ENCODE measurements at regions not wholly inside any gene's neighbourhood (a gene's known extent, or its start where the extent isn't known, plus 50 kb on each side); places are given as distances from the start of the nearest gene placed in this dataset.

- TF ChIP-seq CREB1 (CRISPR knock-in tag; IDR thresholded peaks at IDR 0.05) (no peak), NFE2L1 (CRISPR knock-in tag; IDR thresholded peaks at IDR 0.05) (no peak)
Measured at GRCh38 chr3:27571345-27571744, 87.2 kb upstream of the SLC4A7 start (continued).

GRCh38 chr3:27570421-27571106, 86.4 kb upstream of the SLC4A7 start:
- ChIA-PET CTCF (no interaction called here), POLR2A (no interaction called here)
- no peaks in the 10 kb centered on the region for H3K9me3 Mint-ChIP-seq
- H3K27ac Mint-ChIP-seq: no peak overlapping the region
- H3K4me3 Mint-ChIP-seq: no peak overlapping the region
- H3K36me3 Mint-ChIP-seq: no peaks in the 10 kb centered on the region
- no peak for ATAC-seq
- TF ChIP-seq IRF1 (CRISPR knock-in tag; IDR thresholded peaks at IDR 0.05): no peak
- no peak for TF ChIP-seq TEAD1 (CRISPR knock-in tag; IDR thresholded peaks at IDR 0.05)
- no peak for TF ChIP-seq GTF2I (CRISPR knock-in tag; conservative IDR thresholded peaks at IDR 0.05)
- TF ChIP-seq PREB (CRISPR knock-in tag; IDR thresholded peaks at IDR 0.05; ENCODE audit: borderline replicate concordance): no peak
- no peak for TF ChIP-seq ZNF219 (CRISPR knock-in tag; IDR thresholded peaks at IDR 0.05; ENCODE audit: borderline replicate concordance)
- TF ChIP-seq MLX (CRISPR knock-in tag; IDR thresholded peaks at IDR 0.05): no peak
- no peak for TF ChIP-seq ZSCAN18 (CRISPR knock-in tag; IDR thresholded peaks at IDR 0.05)
- TF ChIP-seq NFYB (CRISPR knock-in tag; conservative IDR thresholded peaks at IDR 0.05; ENCODE audit: low read depth): no peak
- no peak for TF ChIP-seq ATF6 (CRISPR knock-in tag; IDR thresholded peaks at IDR 0.05)
- TF ChIP-seq HMGA2 (CRISPR knock-in tag; IDR thresholded peaks at IDR 0.05): no peak
- TF ChIP-seq E2F1 (CRISPR knock-in tag; IDR thresholded peaks at IDR 0.05): no peak
- TF ChIP-seq NR3C1 (CRISPR knock-in tag; conservative IDR thresholded peaks at IDR 0.05; ENCODE audit: low read depth): no peak
- TF ChIP-seq CREM (CRISPR knock-in tag; IDR thresholded peaks at IDR 0.05): no peak
- no peak for TF ChIP-seq CDX4 (CRISPR knock-in tag; IDR thresholded peaks at IDR 0.05; ENCODE audit: borderline replicate concordance)
- TF ChIP-seq MXD4 (CRISPR knock-in tag; IDR thresholded peaks at IDR 0.05; ENCODE audit: borderline replicate concordance): no peak
- no peak for TF ChIP-seq PRDM15 (CRISPR knock-in tag; IDR thresholded peaks at IDR 0.05)
- TF ChIP-seq E2F5 (CRISPR knock-in tag; IDR thresholded peaks at IDR 0.05): no peak
- no peak for TF ChIP-seq AR (CRISPR knock-in tag; IDR thresholded peaks at IDR 0.05)
- H3K4me1 Mint-ChIP-seq: peaks cover 17% of the 10 kb centered on the region
- H3K27me3 Mint-ChIP-seq (ENCODE audit: low read depth): no peaks in the 10 kb centered on the region
- no peak for DNase-seq (ENCODE audit: low spot score)

Data from WTC11 (cell line).